ENCODE measurements at regions not wholly inside any gene's neighbourhood (a gene's known extent, or its start where the extent isn't known, plus 50 kb on each side); places are given as distances from the start of the nearest gene placed in this dataset.
"Not testable (repeated sequence)": the region's sequence is repeated elsewhere in the genome, so short reads cannot be mapped to it uniquely, and the experiment has no call there.

- no peak for DNase-seq
Observed at GRCh38 chrX:140053846-140054245, 88.5 kb upstream of the CXorf66 start.

DNA sequence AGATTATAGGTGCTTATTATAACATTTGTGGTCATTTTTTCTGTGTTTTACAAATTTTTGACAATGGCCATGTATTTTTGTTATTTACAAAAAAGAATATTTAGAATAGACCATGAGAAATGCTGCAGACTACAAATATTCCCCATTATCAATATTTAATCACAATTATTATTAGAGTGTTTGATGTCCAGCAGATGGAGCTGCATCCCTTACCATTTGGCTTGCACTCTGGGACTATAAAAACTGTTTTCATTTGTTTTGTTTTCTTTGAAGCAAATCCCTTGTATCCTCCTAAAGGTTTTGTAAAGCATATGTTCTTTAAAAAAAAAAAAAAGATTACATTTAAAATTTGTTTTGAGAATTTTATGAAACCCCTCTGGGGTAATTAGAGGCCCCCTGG lies 85.6 kb upstream of the CXorf66 start:
- DNase-seq = no peak

DNA sequence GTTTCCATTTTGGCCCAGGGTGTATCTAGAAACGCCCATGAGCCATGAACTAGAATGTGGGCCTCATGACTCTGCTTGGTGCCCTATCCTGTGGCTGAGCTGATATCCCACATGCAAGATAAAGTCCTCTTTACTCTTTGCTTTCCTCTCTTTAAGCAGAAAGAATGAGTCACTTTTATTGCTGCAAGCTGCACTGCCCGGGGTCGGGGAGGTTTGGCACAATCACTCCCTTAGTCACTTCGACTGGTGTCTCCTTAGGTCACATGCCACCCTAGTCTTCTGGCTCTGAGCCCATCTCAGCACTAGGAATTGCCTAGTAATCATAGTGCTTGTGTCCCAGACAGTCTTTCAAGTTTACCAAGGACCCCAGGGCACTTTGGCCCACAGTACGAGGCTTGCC lies 75.1 kb upstream of the CXorf66 start:
- DNase-seq = no peak

- no peak for DNase-seq
Observed at GRCh38 chrX:140038842-140039241, 73.5 kb upstream of the CXorf66 start.

DNA sequence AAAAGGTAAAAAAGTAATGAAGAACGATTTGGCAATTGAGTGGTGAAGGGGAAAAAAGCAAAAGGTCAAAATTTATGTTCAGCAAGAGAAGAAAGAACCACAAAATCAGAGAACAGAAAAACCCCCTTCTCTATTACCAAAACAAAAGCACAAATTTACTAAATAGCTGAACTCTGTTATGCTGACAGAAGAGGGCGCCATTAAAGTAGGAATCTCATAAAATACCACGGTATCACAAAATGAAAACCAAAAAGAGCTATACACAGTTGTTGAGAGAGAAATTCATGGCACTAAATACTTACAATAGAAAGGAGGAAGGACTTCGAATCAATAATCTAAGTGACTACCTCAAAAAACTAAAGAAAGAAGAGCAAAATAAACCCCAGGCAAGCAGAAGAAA lies 69.6 kb upstream of the CXorf66 start:
- no peak for DNase-seq

DNA sequence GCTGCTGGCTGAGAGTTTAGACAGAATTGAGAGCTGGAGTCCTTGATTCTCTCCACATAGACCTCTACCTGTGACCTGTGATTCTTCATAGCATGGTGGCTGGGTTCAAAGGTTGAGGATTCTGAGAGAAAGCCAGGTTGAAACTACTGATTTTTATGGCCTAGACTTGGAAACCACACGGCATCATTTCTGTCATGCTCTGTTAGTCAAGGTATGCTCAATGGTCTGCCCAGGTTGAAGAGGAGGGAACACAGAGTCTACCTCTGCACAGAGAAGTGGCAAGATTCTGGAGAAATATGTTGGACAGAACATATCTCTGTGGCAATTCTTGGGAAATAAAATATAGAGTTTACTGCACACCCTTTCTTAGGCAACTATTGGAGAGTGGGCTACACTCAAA lies 57.2 kb upstream of the CXorf66 start:
- no peak for DNase-seq

GRCh38 chrX:140019134-140019533 lies 53.8 kb upstream of the CXorf66 start:
- DNase-seq = not testable (repeated sequence)
